HG03565 (cell line): ENCODE measurements at regions not wholly inside any gene's neighbourhood (a gene's known extent, or its start where the extent isn't known, plus 50 kb on each side); places are given as distances from the start of the nearest gene placed in this dataset.

Experiments
- ATAC-seq: cut with Tn5 transposase; IDR thresholded peaks from one replicate; pipeline ENCODE4 v1.9.1; 2021; ENCODE audit warnings: mild to moderate bottlenecking, moderate library complexity; ENCODE audit not compliant: unreplicated experiment

DNA sequence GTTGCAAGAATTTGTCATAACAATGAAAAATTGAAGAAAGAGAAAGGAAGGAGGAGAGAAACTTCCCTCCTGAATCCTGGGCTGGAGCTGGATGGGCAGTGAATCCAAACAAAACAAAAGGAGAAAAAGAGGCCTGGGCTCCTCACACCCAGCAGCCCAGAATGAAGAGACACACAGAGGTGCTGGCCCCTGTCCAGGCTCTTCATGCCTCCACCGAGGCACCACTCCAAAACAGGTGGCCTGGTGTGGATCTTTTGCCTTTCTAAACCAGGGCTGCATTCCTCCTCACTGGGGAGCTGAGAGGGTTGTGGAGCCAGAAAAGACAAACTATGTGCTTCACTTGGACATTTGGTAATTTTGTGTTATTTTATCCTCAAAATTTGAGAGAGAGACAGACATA lies 76.0 kb downstream of the FAM124B start:
- no peak for ATAC-seq

DNA sequence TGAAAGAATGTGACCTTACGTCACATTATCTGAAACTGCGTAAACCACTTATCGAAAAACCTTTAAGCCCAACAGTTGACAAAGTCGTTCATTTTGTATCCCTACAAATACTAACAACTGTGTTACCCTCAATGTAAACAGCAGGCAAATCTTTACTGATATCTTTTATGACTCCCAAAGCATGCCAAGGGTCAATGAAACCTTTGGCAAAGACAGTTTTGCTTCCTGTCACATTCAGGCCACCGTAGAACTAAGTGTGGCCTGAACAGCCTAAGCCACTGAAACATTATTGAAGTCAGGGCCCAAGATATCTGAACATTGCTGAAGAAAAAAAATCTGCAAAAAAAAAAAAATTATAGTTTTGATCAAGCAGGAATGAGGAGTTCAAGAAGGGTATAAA lies 77.3 kb downstream of the FAM124B start:
- no peak for ATAC-seq

DNA sequence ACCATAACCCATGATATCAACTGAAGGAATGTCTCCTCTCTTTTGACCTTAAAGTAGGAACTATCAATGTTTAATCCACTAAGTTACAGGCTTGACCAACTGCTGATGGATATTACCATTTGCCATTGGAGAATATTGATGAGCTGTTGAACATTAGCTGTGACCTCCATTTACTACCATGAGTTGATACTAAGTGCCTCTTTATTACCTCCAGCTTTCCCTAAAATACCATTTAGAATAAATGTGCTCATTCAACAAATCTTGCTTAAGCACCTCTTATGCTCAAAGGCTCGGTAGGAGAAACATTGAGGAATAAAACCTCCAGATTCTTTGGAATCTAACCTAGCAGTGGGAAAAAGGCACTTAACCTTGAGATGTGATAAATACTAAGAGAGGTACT lies 81.2 kb downstream of the FAM124B start:
- ATAC-seq: no peak

DNA sequence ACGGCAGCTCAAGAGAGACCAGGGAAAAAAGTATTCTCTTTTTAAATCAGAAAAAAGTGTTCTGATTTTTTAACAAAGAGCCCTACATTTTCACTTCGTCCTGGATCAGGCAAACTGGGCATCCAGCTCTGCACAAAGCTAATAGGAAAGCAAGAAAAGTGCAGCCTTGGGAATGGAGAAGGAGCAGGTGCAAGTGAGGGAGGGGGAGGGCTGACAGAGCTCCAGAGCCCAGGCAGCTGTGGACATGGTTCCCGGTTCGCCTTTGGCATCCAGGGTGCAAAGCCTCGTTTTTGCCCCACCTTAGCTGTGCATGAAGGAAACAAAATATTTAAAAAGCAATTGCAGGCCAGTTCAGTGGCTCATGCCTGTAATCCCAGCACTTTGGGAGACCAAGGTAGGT lies 82.2 kb downstream of the FAM124B start:
- no peak for ATAC-seq

DNA sequence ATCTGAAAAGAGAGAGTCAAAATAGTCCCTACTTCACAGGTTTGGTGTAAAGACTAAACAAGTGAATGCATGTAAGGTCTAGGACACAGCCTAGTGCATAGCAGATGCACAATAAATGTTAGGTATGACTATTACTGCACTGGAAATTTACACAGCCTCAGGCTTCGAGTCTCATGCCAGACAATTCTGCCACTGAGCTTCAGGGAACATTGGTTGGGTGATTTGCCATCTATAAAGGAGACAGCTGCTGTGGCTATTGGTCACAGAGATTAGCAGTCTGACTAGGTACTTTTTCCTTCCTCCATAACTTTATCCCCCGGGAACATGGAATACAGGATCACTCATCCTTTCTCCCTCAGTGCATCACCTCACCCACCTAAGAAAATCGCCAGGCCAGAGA lies 89.2 kb downstream of the FAM124B start:
- ATAC-seq: no peak

DNA sequence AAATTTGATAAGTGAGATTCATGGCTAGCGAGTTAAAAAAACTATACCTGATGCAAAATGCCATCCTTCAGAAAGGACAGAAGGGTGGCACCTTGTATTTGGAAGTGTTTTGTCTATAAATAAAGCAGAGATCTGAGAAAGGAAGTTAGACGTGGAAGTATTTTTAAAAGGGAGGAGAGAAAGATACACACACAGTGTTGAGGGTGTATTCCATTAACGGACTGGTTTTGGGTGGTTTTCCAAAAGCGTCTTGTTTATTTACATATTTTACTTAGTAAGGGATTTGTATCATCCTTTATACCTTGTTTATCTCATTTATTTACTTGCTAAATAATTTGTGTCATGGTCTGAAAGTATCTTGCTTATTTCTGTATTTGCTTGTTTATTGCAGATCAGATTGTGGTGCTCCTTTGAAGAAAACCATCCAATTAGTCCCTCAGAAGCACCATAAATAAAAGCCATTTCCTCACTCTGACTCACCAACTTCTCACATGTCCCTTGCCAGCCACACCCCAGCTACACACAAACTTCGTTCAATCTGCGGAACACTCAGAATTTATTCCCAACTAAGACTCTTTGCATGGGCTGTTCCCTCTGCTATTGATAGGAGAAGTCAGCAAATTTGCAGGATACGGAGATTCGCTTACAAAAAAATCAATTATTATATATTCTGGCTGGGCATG lies 90.8 kb downstream of the FAM124B start:
- ATAC-seq: no peak

DNA sequence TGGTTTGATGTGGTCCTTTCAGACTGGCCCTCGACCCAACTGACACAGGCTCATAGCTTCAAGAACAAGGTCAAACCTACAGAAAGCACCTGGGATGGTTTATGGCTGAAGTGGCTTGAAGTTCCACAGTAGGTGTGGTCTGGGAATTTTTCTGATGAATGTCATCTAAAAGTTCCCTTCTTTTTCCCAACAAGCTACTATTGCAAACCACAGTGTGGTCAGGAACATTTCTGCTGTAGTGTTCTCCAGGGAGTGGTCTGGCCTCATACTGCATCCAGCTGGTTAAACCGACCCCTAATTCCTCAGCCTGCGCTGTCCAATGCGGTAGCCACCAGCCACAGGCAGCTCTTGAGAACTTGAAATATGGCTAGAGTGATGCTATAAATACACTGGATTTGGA lies 92.7 kb downstream of the FAM124B start:
- no peak for ATAC-seq

DNA sequence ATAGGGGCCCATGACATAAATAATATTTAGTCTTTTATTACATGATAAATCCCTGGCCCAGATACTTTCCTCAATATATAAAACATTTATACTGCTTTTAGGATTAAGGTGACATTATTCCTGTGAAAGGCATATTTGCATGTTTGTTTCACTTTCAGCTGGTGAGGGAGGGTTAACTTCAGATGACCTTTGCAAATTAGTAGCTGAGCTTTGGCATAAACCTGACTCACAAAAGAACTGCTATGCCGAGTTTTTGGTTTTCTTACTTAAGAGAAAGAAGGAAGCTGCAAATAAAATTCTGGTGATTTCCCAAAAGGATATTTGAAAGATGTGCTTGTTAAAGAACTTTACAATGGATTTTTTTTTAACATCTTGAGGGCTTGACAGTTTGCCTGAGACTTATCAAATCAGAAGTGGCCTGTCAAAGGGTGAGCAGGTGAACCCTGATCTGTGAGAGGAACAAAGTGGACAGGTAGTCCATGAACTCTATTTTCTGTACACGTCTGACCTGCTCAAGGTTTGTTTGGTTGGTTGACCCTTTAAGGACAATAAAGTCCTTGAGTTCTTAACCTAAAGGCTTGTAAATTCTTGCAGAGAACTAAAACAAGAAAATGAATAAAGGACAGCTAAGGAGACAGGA lies 93.5 kb downstream of the FAM124B start:
- peak; percentile 95 for ATAC-seq

DNA sequence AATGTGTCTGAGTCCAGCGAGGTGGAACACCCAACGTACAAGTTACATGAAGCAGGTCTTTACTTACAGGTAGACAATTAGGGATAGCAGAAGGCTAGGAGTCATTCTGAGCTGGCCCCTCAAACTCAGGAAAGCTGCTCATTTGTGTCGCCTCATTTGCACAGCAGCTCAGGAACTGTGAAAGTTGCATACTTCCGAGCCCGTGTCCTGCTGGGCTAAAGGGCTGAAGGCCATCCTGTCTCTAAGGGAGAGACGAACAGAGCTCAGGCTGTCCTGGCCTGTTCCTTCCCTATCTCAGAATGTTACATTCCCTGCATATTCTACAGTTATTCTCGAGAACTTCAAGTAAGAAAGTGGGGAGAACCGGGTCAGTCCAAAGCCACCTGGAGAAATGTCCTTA lies 99.0 kb downstream of the FAM124B start:
- ATAC-seq: no peak

DNA sequence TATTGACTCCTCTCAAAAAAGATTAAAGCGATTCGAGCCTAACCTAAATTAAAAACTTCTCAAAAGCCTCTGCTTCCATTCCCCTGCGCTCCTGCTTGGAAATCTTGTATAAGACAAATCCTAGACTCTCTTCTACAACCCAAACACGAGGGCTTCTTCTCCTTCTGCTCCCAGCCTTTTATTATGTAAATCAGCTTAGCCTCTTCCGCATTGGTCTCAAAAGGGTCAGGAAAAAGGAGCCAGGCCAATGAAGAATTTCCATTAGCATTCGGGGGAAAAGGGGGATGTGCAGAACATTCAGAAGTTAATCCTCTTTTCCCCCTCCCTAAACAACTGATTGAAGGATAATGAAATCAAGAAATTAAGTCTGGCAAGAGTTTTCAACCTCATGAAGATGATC lies 107.9 kb downstream of the FAM124B start:
- ATAC-seq: no peak

DNA sequence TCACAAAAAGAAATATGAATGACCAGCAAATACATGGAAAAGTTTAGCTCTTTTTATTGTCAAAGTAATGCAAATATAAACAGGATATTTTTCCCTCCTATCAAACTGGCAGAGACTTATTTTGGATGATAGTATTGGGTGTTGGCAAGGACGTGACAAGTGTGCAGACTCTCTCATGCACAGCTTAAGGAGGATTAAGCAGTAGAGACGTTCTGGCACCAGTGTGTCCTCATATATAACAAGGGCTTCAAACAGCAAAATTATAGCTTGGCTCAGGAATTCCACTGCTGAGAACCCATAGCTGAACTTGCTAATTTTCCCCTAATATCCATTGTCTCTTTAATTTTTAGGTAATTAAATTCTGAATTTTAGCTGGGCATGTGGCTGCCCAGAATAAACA lies 114.4 kb downstream of the FAM124B start:
- ATAC-seq: no peak

DNA sequence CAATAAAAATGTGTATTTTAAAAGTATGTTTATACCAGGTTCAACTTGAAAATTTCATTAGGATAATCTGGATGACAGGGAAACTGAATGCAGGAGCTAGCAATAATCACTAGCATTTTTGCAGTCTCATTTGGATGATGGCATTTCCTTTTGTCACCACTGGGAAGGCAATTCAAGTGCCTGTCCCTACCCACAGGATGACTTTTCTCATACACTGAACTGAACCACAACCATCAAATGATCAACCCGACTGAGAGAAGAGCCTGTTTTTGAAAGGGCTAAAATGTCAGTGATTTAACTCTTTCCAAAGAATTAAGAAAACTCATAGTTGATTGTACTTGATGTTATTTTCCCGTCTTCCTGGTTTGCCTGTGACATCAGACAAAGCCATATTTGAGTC lies 115.0 kb downstream of the FAM124B start:
- ATAC-seq: no peak

DNA sequence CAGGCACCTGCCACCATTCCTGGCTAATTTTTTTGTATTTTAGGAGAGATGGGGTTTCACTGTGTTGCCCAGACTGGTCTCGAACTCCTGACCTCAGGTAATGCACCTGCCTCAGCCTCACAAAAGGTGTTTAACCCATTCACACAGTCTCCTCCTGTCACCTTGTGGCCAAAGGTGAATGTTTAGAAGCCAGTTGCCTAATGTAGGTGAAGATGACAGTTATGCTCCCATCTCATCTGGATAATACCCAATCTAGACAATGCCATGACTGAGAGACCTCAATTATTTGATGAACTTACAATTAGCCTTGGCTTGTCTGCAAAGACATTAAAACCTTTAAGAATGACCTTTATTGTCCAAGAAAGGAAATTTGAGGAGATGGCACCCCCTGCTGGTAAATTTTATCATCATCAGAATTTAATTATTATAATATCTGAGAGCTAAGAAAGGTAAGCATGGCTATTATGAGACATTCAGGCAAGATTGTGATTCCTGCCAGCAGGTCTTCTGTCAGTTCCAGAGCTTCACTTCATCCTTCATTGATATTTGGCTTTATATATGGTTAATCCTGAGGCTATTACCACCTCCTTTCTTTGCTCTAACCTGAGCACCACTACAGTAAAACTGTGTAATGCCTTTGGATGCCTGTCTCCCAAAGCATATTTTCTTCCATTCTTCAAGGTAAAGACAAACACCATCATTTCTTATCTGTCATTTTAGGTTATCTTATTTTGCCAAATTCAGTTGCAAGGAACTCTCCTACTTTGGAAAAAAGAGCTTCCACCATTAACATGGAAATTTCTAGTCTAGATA lies 117.6 kb downstream of the FAM124B start:
- ATAC-seq: no peak

DNA sequence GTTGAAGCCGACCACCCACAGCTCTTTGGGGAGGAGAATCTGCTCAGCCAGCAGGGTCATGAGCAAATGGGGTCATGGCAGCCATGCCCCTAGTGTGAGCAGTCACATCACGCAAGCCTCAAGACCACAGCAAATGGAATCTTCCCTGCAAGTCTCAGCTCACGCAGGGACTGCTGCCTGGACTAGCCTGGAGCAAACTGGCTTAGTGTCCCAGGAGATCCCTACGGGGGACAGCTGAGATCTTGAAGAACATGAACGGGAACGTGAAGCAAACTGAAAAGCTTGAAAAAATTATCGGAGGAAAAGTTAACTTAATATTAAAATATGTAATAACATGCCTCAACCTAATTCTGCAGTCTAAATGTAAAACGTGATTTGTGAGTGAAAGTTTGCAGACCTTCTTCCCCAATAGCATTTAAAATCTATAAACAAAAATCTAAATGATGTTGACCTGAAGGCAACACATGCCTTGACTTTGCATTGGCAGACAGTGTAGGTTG lies 118.4 kb downstream of the FAM124B start:
- ATAC-seq: no peak

DNA sequence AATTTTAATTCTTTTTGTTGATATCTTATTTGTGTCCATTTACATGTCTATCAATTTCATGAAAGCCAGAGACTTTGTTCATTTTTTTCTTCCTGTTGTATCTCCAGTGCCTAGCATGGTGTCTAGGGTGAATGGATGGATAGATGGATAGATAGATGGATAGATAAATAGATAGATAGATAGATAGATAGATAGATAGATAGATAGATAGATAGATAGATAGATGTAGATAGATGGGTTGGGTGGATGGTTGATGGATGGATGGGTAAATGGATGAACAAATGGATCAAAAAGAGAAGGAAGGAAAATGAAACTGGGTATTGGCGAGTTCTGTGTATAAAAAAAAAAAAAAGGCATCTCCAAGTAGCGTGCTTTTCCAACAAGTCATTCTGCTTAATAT lies 120.5 kb downstream of the FAM124B start:
- ATAC-seq: no peak

DNA sequence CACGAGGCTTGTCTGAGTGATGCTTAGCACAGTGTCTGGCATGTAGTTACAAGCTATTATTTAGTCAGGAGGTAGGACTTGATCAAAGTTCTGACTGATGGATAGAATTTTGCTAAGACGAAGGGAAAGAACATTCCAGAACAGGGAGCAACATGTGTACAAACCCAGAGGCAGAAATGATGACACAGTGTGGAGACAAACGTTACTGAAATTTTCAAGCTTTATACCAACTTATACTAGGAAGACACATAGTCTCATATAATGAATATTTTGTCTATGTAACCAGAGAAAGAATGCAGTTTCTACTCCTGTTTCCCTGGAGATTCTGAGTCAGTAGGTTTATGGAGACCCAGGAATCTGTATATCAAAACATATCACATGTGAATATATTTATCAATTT lies 123.4 kb downstream of the FAM124B start:
- no peak for ATAC-seq

DNA sequence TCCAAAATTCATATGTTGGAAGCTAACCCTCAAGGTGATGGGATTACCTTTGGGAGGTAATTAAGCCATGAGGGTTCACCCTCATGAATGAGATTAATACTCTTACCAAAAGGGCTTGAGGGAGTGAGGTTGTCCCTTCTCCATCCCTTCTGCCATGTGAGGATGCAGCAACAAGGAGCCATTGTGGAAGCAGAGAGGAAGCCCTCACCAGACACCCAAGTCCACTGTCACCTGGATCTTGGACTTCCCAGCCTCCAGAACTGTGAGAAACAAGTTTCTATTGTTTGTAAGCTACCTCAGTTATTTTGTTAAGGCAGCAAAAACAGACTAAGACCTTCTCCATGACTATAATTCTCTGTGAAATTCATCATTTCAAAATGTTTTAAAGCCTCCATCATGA lies 125.7 kb downstream of the FAM124B start:
- no peak for ATAC-seq

DNA sequence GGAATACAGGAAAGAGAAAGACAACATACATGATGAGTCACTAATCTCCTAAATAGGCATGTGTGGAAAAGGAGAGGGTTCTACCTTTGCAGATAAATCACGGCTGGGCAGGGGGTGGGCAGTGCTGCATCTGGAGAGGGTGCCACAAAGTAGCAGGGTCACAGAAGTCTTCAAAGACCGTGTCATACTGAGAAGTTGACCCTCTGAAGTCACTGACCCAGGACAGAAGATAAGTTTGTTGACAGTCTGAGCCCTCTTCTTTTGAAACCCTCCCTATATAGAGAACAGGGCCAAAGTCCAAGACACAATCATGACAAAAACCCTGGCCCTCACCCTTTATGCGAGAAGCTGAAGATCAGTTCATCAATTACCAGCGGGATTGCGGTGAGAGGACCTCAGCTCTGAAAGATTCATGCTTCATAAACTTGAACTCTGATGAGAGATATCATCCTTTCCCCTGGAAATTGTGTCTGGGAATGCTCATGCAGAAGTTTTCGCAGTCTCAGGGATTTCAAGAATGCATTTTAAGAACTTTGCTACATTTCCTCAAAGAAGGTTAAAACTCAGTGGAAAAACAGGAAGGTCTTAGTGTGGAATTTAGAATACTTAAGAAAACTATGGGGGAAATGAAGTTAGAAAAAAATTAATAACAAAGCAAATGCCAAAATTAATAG lies 129.5 kb downstream of the FAM124B start:
- ATAC-seq: no peak

DNA sequence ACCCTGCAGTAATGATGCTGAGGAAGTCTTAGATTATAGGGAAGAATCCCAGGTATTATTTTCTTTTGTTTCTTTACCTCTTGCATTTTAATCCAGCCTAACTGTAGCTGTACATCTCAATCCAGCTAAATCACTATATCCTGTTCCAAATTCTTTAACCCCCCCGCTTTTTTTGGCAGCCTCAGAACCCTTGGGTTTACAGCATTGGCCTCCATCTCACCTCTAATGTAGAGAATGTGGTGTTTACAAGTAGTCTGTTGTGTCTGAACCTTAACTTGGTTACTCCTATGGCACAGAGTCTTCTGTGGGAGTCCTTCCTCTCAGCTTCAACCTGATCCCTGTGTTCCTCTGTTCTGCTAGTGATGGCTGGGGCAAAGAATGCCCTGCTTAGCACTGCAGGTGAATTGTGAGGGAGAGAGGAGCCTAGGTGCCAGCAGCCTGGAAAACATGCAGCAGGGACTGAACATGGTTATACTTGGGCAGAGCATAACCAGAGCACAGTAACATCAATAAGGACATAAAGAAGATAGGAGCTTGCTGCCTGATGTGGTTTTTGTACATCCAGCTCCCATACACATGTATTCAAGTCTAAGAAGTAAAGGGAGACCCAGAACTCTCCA lies 130.2 kb downstream of the FAM124B start:
- ATAC-seq: no peak

DNA sequence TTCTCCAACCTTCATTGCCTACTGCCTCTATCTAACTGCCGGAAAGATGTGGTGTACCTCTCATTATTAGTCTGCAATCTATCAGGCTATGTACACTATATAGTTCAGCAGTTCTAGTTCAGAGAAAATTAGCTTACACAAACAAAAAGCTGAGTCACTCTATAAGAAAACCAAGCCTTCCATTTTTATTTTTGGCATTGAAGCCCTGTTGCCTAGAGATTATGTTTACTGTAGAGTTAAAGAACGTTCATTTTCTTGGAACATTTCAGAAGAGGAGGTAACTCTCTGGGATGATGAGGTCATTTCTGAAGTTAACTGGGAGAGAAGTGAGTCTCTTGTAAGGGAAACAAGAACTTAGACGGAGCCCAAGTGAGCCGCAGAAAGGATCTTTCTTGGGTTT lies 133.5 kb downstream of the FAM124B start:
- no peak for ATAC-seq

DNA sequence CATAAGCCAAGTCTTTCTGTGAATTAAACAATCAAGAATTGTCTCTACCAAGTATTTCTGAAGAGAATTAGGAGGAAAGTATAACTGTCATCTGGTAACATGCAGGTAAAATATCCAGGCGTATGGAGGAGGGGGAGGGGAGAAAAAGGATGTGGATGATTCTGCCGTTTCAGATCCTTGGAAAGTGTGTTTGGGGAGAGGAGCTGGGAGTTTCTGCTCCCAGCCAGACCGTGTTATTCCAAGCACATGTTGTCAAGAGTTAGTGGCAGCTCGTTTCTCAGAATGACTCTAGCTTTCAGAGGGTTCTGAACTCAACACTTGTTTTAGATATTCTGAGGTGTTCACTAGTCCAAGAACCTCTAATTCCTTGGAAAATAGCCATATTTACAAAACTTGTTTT lies 137.6 kb downstream of the FAM124B start:
- ATAC-seq: no peak
